AG04449 (cell line): ENCODE measurements at regions not wholly inside any gene's neighbourhood (a gene's known extent, or its start where the extent isn't known, plus 50 kb on each side); places are given as distances from the start of the nearest gene placed in this dataset.

ENCODE experiments used
- CTCF ChIA-PET: fragments of 350-600 bp; formaldehyde crosslinking; extraction: SDS; loops from one replicate; lab custom pipeline; 2021; ENCODE audit warnings: antibody characterized with exemption; lab: Yijun Ruan, JAX
- POLR2A ChIA-PET: fragments of 400-600, 350-600 bp; formaldehyde crosslinking; extraction: SDS; loops from one replicate; lab custom pipeline; 2020; ENCODE audit warnings: antibody characterized with exemption, inconsistent platforms; lab: Yijun Ruan, JAX
- DNase-seq: peaks from one replicate; pipeline ENCODE4 v3.0.0-alpha.2; 2010; ENCODE audit warnings: low read depth, low spot score
- H3K4me3 ChIP-seq: 2 replicates; pipeline ENCODE4 v1.5.1; 2011; ENCODE audit warnings: low read depth, mild to moderate bottlenecking, control low read depth, low read length
- CTCF ChIP-seq: IDR thresholded peaks from one replicate; pipeline ENCODE4 v1.5.1; 2011; ENCODE audit warnings: mild to moderate bottlenecking, moderate library complexity, low read length, control low read depth, inconsistent platforms; ENCODE audit not compliant: insufficient read depth; ENCODE audit errors: missing control alignments

DNA sequence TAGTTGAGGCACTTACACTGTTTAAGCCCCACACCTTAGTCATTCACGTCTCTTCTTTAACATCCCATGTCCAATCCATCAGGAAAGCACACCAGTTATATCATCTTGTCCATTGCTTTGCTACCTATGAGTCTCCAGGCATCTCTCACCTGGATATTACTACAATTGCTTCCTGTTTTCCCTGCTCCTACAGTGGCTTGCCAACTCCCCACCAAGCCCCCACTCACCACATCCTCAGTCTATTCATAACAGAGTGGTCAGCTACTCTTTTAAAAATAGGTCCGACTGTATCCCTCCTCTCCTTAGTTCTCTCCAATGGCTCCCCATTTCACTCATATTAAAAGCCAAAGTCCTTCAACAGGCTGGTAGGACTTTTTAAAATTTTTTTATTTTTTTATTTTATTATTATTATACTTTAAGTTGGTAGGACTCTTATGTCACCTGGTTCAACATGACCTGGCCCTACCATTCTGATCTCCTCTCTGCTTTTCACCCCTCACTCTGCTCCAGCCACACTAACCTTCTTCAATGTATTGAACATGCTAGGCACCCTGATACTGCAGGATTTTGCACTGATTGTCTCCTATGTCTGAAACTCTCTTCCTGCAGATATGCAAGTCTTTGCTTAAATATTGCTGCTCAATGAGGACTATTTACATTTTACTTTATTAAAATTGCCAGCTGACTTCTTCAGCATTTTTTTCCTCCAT, 253.2 kb downstream of the CYRIA start:
- no peak for DNase-seq
- ChIA-PET POLR2A (no interaction called here), CTCF (no interaction called here)
- no peak overlapping the region for H3K4me3 ChIP-seq
- TF ChIP-seq CTCF = no peak

DNA sequence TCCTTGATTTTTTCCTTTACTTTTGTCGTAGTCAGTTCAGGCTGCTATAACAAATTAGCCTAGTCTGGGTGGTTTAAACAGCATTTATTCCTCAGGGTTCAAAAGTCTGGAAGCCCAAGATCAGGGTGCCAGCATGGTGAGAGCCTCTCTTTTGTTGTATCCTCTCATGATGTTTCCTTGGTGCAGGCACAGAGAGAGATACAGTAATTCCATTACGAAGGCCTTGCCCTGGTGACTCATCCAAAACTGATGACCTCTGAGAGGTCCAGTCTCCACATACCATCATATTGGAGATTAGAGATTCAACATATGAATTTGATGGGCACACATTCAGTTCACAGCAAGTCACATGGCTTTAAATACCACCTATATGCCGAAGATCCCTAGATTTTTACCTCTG, 253.8 kb downstream of the CYRIA start:
- CTCF ChIA-PET = no interaction called here

DNA sequence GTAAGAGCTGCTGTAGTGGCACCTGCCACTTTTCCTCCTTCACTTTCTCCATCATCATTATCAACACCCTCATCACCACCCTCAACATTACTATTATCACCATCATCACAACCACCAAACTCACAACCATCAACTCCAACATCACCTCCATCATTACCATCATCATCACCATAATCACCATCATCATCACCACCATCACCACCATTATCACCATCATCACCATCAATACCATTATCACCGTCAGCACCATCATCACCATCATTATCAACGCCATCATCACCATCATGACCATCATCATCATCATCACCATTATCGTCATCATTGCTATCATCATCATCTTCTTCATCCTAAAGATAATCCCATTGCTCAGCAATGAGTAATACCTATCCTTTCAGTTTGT, 255.8 kb downstream of the CYRIA start:
- ChIA-PET CTCF (no interaction called here), POLR2A (no interaction called here)
- TF ChIP-seq CTCF = no peak
- H3K4me3 ChIP-seq = no peak overlapping the region
- no peak for DNase-seq

More for the DNA sequence above, 253.8 kb downstream of the CYRIA start:
- no peak for TF ChIP-seq CTCF
- POLR2A ChIA-PET = no interaction called here
- no peak for DNase-seq
- no peak overlapping the region for H3K4me3 ChIP-seq

GRCh38 chr2:16409006-16409390, 256.6 kb downstream of the CYRIA start:
- H3K4me3 ChIP-seq = no peak overlapping the region
- DNase-seq = no peak
- ChIA-PET POLR2A (no interaction called here), CTCF (no interaction called here)
- TF ChIP-seq CTCF = no peak

DNA sequence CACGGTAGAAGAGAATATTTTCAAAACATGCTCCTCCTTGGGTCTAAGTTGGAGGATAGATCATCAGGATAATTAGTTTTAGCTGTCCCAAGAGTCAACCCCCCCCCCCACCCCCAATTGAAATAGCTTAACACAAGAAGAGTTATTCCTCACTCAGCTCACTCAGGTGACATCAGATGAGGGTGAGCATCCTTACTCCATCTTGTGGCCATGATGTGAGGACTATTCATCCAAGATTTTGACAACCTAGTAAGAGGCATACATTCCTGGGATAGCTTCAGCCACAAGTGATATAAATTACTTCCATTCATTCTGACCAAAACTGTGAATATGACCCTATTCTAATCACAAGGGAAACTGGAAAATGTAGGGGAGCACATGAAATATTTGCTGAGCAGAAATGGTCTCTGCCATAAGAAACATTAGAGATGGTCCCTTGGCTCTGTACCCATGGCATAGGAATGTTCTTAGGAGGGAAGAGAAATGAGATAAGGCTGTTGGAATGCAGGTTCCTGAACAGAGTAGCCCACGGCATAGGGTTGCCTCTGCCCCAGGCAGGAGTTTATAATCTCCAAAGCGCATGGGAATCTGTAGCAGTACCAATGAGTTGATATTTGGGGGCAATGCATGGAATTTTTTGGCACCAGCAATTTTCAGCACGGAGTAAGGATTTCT, 257.2 kb downstream of the CYRIA start:
- H3K4me3 ChIP-seq = no peak overlapping the region
- ChIA-PET CTCF (no interaction called here), POLR2A (no interaction called here)
- TF ChIP-seq CTCF = no peak
- no peak for DNase-seq

DNA sequence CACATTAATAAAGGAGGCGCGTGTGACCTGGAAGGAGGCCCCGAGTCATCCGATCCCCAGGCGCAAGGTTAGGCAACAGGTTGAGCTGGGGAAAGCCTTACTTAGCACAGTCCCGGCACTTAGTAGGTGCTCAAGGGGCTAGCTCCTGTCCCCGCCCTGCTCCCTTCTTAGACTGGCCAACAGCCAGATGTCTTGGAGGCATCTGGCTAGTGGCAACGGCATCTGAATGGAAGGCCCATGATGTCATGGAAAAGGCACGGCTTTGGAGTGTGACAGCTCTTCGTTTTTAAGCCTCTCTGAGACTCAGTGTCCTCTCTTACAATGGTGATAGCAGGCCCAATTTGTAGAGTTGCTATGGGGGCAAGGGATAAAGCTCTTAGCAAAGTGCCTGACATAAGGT, 258.3 kb downstream of the CYRIA start:
- TF ChIP-seq CTCF = no peak
- ChIA-PET POLR2A (no interaction called here), CTCF (no interaction called here)
- H3K4me3 ChIP-seq = no peak overlapping the region
- no peak for DNase-seq
